A673 (cell line): ENCODE measurements at regions not wholly inside any gene's neighbourhood (a gene's known extent, or its start where the extent isn't known, plus 50 kb on each side); places are given as distances from the start of the nearest gene placed in this dataset.

Experiments used
- CTCF ChIP-seq: fragments of 300-800, 200-600 bp; sonication (generic); conservative IDR thresholded peaks from 2 replicates; pipeline ENCODE4 v1.5.1; 2017; ENCODE audit warnings: low read depth, mild to moderate bottlenecking, antibody characterized with exemption, low read length, moderate library complexity, mixed read lengths
- EZH2 ChIP-seq: fragments of 200-600 bp; sonication (generic); IDR thresholded peaks from 2 replicates; pipeline ENCODE4 v1.6.1; 2017; ENCODE audit warnings: borderline replicate concordance, low read depth, mild to moderate bottlenecking, mixed read lengths, antibody characterized with exemption, low read length; ENCODE audit not compliant: poor library complexity, severe bottlenecking

- TF ChIP-seq CTCF, result no peak
- no peak for TF ChIP-seq EZH2
These were observed 873.5 kb upstream of the TMEM132C start for GRCh38 chr12:127393465-127393864.
